Neural cell (in vitro differentiated cells): ENCODE measurements at regions not wholly inside any gene's neighbourhood (a gene's known extent, or its start where the extent isn't known, plus 50 kb on each side); places are given as distances from the start of the nearest gene placed in this dataset.

Experiments
- EP300 ChIP-seq: fragments of 450-650 bp; conservative IDR thresholded peaks from 2 replicates; pipeline ENCODE4 v1.6.1; 2014; ENCODE audit warnings: antibody characterized with exemption, mild to moderate bottlenecking, moderate library complexity; ENCODE audit not compliant: poor library complexity, severe bottlenecking
- EZH2 ChIP-seq: fragments of 200-600, 300-800 bp; shearing (Covaris generic), sonication (generic); IDR thresholded peaks from 2 replicates; pipeline ENCODE4 v1.6.1; 2014; ENCODE audit warnings: antibody characterized with exemption, low read length, borderline replicate concordance, mild to moderate bottlenecking; ENCODE audit not compliant: insufficient read depth, poor library complexity, severe bottlenecking
- MXI1 ChIP-seq: fragments of 450-650 bp; conservative IDR thresholded peaks from 2 replicates; pipeline ENCODE4 v1.6.1; 2014; ENCODE audit warnings: antibody characterized with exemption, mild to moderate bottlenecking; ENCODE audit not compliant: poor library complexity, severe bottlenecking
- POLR2AphosphoS5 ChIP-seq: IDR thresholded peaks from 2 replicates; pipeline ENCODE4 v1.6.1; 2012
- RAD21 ChIP-seq: fragments of 450-650 bp; conservative IDR thresholded peaks from 2 replicates; pipeline ENCODE4 v1.6.1; 2014; ENCODE audit warnings: antibody characterized with exemption, mild to moderate bottlenecking, moderate library complexity
- SMC3 ChIP-seq: fragments of 450-650 bp; conservative IDR thresholded peaks from 2 replicates; pipeline ENCODE4 v1.6.1; 2014; ENCODE audit warnings: antibody characterized with exemption, mild to moderate bottlenecking, moderate library complexity; ENCODE audit not compliant: poor library complexity
- TAF1 ChIP-seq: IDR thresholded peaks from 2 replicates; pipeline ENCODE4 v1.6.1; 2012; ENCODE audit warnings: low read depth
- TF ChIP-seq, protein P1 (sequence below): fragments of 450-650 bp; IDR thresholded peaks from 2 replicates; pipeline ENCODE4 v1.5.1; 2014; ENCODE audit warnings: antibody characterized with exemption, mild to moderate bottlenecking, moderate library complexity; ENCODE audit not compliant: poor library complexity, severe bottlenecking
- TF ChIP-seq, protein P2 (sequence below): IDR thresholded peaks from 2 replicates; pipeline ENCODE4 v1.6.1; 2012; ENCODE audit warnings: borderline replicate concordance

DNA sequence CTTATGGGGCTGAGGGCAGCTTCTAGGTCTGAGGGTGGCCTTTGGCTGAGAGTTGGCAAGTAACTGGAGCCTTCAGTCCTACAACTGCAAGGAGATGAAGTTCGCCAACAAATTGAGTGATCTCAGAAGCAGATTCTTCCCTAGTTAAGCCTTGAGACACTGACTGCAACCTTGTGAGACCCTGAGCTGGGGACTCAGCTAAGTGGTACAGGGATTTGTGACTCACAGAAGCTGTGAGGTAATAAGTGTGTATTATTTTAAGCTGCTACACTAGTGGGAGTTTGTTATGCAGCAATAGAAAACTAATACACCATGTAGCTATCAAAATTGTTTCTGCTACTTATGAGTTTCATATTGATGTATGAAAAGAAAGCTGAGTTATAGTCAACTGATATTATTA is 279.2 kb downstream of the PIK3R1 start:
- TF ChIP-seq, protein P1, sequence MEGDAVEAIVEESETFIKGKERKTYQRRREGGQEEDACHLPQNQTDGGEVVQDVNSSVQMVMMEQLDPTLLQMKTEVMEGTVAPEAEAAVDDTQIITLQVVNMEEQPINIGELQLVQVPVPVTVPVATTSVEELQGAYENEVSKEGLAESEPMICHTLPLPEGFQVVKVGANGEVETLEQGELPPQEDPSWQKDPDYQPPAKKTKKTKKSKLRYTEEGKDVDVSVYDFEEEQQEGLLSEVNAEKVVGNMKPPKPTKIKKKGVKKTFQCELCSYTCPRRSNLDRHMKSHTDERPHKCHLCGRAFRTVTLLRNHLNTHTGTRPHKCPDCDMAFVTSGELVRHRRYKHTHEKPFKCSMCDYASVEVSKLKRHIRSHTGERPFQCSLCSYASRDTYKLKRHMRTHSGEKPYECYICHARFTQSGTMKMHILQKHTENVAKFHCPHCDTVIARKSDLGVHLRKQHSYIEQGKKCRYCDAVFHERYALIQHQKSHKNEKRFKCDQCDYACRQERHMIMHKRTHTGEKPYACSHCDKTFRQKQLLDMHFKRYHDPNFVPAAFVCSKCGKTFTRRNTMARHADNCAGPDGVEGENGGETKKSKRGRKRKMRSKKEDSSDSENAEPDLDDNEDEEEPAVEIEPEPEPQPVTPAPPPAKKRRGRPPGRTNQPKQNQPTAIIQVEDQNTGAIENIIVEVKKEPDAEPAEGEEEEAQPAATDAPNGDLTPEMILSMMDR, result no peak
- TF ChIP-seq EZH2 (no peak), TAF1 (no peak), POLR2AphosphoS5 (no peak), EP300 (no peak), RAD21 (no peak), SMC3 (no peak), MXI1 (no peak)
- TF ChIP-seq, protein P2, sequence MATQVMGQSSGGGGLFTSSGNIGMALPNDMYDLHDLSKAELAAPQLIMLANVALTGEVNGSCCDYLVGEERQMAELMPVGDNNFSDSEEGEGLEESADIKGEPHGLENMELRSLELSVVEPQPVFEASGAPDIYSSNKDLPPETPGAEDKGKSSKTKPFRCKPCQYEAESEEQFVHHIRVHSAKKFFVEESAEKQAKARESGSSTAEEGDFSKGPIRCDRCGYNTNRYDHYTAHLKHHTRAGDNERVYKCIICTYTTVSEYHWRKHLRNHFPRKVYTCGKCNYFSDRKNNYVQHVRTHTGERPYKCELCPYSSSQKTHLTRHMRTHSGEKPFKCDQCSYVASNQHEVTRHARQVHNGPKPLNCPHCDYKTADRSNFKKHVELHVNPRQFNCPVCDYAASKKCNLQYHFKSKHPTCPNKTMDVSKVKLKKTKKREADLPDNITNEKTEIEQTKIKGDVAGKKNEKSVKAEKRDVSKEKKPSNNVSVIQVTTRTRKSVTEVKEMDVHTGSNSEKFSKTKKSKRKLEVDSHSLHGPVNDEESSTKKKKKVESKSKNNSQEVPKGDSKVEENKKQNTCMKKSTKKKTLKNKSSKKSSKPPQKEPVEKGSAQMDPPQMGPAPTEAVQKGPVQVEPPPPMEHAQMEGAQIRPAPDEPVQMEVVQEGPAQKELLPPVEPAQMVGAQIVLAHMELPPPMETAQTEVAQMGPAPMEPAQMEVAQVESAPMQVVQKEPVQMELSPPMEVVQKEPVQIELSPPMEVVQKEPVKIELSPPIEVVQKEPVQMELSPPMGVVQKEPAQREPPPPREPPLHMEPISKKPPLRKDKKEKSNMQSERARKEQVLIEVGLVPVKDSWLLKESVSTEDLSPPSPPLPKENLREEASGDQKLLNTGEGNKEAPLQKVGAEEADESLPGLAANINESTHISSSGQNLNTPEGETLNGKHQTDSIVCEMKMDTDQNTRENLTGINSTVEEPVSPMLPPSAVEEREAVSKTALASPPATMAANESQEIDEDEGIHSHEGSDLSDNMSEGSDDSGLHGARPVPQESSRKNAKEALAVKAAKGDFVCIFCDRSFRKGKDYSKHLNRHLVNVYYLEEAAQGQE, result no peak
